Cardiac muscle cell (in vitro differentiated cells and primary cell): ENCODE measurements at regions not wholly inside any gene's neighbourhood (a gene's known extent, or its start where the extent isn't known, plus 50 kb on each side); places are given as distances from the start of the nearest gene placed in this dataset.

Experiments
- DNase-seq, 2 donors: peaks; one replicate each; pipeline versions ENCODE4 v3.0.0 to v3.0.0-alpha.2; 2010 to 2017; ENCODE audit warnings: low read depth in 1 of 2, low spot score in 1 of 2
- H3K27ac ChIP-seq: fragments of 200-600 bp; sonication (generic); 2 replicates; pipeline ENCODE4 v1.5.1; 2016
- H3K27me3 ChIP-seq: fragments of 200-600 bp; sonication (generic); 2 replicates; pipeline ENCODE4 v1.6.0; 2016; ENCODE audit warnings: control low read depth
- H3K36me3 ChIP-seq: fragments of 200-600 bp; sonication (generic); 2 replicates; pipeline ENCODE4 v1.5.1; 2016; ENCODE audit warnings: control low read depth
- H3K4me1 ChIP-seq: fragments of 200-600 bp; sonication (generic); 2 replicates; pipeline ENCODE4 v1.8.1; 2017; ENCODE audit warnings: low read depth, mild to moderate bottlenecking, mixed run types
- H3K4me3 ChIP-seq: fragments of 200-600 bp; sonication (generic); 2 replicates; pipeline ENCODE4 v1.5.1; 2016; ENCODE audit warnings: mild to moderate bottlenecking
- H3K9me3 ChIP-seq: fragments of 200-600 bp; sonication (generic); 2 replicates; pipeline ENCODE4 v1.5.1; 2017; ENCODE audit warnings: low read depth, mild to moderate bottlenecking, control low read depth
- TF ChIP-seq, protein P1 (sequence below): IDR thresholded peaks from 2 replicates; pipeline ENCODE4 v1.5.1; 2012; ENCODE audit warnings: low read depth, mild to moderate bottlenecking, low read length

DNA sequence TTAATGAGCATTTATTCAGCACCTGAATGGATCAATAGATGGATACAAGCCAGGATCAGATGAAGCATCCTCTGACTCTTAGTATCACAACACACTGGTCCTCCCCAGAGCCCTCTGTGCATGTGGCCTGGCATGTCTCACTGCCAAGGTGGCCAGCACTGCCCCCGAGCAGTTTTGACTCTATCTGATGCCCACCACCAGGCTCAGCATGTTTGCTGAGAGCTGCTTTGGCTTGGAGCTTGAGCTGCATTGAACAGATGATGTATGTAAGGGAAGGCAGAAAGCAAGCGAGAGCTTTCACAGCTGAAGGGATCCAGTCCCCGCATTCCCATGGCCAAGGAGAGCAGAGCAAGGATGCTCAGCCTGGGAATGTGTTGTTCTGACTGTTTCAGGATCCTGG lies 320.3 kb downstream of the BUD13 start:
- DNase-seq, result no peak
- H3K36me3 ChIP-seq, result no peaks in the 10 kb centered on the region
- H3K4me3 ChIP-seq, result no peak overlapping the region
- TF ChIP-seq, protein P1, sequence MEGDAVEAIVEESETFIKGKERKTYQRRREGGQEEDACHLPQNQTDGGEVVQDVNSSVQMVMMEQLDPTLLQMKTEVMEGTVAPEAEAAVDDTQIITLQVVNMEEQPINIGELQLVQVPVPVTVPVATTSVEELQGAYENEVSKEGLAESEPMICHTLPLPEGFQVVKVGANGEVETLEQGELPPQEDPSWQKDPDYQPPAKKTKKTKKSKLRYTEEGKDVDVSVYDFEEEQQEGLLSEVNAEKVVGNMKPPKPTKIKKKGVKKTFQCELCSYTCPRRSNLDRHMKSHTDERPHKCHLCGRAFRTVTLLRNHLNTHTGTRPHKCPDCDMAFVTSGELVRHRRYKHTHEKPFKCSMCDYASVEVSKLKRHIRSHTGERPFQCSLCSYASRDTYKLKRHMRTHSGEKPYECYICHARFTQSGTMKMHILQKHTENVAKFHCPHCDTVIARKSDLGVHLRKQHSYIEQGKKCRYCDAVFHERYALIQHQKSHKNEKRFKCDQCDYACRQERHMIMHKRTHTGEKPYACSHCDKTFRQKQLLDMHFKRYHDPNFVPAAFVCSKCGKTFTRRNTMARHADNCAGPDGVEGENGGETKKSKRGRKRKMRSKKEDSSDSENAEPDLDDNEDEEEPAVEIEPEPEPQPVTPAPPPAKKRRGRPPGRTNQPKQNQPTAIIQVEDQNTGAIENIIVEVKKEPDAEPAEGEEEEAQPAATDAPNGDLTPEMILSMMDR, result no peak
- peak overlapping the region; percentile 59 for H3K27ac ChIP-seq
- H3K4me1 ChIP-seq, result peaks cover 28% of the 10 kb centered on the region
- no peaks in the 10 kb centered on the region for H3K27me3 ChIP-seq
- H3K9me3 ChIP-seq, result no peaks in the 10 kb centered on the region

DNA sequence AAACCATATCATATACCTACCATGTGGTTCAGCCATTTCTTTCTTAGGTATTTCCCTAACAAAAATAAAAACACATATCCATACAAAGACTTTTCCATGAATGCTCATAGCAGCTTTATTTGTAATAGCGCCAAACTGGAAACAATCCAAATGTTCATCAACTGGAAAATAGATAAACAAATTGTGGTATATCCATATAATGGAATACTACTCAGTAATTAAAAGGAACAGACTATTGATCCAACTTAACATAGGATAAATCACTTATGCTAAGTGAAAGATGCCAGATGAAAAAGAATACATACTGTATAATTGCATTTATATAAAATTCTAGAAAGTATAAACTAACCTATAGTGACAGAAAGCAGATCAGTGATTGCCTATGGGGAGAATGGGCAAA lies 323.3 kb downstream of the BUD13 start:
- no peaks in the 10 kb centered on the region for H3K27me3 ChIP-seq
- no peak for DNase-seq
- H3K9me3 ChIP-seq, result no peaks in the 10 kb centered on the region
- H3K36me3 ChIP-seq, result no peaks in the 10 kb centered on the region
- H3K4me3 ChIP-seq, result no peak overlapping the region
- TF ChIP-seq, protein P1, result no peak
- H3K27ac ChIP-seq, result no peak overlapping the region
- peaks cover 22% of the 10 kb centered on the region for H3K4me1 ChIP-seq

DNA sequence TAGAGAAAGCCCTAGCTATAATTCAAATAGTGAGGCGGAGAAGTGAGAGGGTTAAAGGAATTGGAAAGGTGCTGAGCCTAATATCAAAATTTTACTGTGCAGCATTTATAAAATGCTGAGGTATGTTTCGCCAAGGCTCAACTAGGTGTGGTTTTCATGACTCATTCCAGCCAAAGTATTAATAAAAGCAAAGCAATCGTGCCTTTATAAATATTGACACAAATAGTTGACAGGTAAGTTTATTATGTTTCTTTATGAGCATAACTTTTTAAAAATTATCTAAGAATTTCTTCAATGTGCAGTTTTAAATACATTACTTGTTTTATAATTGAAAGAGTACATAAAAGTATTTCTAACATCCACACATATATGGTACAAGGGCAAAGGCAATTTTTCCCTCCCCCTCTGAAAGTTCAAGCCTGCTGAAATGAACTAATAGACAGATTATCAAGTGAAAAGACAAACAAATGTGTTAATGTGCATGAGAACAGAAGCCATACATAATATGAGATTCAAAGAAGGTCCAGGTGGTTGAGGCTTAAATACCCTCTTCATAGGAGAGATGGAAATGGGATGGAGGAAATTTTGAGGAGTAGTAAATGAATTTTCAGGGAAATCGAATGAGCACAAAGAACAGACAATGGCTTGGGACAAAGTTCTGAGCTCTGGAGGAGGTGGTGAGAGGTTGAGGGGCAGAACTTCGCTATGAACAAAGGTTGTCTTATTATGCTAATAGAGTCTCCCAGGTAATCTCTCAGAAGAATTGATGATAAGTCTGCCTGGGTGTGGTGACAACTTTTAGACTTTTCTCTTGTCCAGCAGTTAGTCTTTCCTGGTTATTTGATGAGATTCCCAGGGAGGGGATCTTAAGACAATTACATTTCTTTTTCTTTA lies 326.5 kb downstream of the BUD13 start:
- Histone ChIP-seq H3K9me3 (no peaks in the 10 kb centered on the region), H3K27ac (no peak overlapping the region), H3K36me3 (no peaks in the 10 kb centered on the region), H3K4me1 (peaks cover 8% of the 10 kb centered on the region), H3K4me3 (no peak overlapping the region), H3K27me3 (no peaks in the 10 kb centered on the region)
- no peak for DNase-seq
- TF ChIP-seq, protein P1, result no peak

DNA sequence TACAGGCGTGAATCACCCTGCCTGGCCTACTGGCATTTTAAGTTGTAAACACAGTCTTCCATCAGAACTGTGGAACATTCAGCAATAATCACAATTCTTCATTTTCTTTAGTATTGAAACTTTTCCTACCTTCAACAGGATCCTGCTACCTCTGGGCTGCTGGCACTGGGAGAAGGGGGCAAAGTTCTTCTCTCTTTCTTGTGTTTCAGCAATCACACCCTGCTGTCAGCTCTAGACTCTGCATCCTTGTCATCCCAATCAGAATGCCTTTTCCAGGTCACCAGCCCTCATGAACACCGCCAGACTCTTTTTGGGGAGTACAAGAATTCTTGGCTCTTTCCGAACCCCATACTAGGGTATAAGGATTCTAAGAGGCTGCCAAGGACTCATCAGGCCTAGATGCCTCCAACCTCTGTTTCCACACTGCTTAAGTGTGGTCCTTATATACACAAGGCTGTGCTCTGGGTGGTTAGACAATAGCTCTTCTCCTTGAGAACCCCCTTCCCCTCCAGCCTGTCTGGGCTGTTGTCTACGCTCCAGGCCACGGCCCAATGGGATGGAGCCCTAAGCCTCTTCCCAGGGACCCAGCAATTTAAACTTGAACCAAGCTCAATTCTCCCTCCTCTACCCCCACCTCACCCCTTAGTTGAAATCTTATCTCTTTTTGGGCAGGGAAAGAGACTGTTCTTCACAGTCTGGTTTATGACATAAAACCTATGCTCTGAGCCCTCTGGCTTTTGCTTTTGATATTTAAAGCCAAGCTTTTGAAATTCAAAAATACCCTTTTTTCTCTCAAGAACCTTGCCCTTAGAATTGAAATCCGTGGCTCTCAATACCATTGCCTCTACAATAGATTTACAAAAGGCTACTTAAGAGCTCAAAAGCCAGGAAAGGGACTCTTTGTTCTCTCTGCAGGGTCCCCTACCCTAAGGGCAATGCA lies 327.4 kb downstream of the BUD13 start:
- TF ChIP-seq, protein P1, result no peak
- Histone ChIP-seq H3K9me3 (no peaks in the 10 kb centered on the region), H3K4me3 (no peak overlapping the region), H3K4me1 (peaks cover 8% of the 10 kb centered on the region), H3K27ac (no peak overlapping the region), H3K36me3 (no peaks in the 10 kb centered on the region), H3K27me3 (no peaks in the 10 kb centered on the region)
- no peak for DNase-seq

DNA sequence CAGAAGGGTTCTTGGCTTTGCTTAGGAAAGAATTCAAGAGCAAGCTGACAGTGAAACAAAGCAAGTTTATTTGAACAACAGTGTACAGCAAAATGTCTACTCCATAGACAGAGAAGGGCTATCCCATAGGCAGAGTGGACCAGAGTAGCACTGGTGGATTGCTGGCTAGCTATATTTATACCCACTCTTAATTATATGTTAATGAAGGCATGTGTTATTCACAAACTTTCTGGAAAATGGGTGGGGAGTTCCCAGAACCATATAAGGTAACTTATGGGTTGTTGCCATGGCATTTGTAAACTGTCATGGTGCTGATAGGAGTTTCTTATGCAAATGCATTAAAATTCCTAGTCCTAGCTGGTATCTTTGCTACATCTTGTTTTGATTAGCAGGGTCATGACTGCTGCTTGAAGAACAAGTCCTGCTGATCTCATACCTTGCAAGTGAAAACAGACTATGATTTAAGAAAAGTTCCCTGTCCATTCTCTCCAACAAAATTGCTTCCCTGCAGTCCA lies 330.5 kb downstream of the BUD13 start:
- no peak for DNase-seq
- TF ChIP-seq, protein P1, result no peak
- H3K9me3 ChIP-seq, result no peaks in the 10 kb centered on the region
- peaks cover 8% of the 10 kb centered on the region for H3K4me1 ChIP-seq
- no peak overlapping the region for H3K27ac ChIP-seq
- H3K4me3 ChIP-seq, result no peak overlapping the region
- H3K36me3 ChIP-seq, result no peaks in the 10 kb centered on the region
- H3K27me3 ChIP-seq, result no peaks in the 10 kb centered on the region
